ENCODE measurements at regions not wholly inside any gene's neighbourhood (a gene's known extent, or its start where the extent isn't known, plus 50 kb on each side); places are given as distances from the start of the nearest gene placed in this dataset.

- no peak for DNase-seq
These were observed 309.2 kb downstream of the QKI start for GRCh38 chr6:163723759-163724158.

- no peak for DNase-seq
These were observed 307.6 kb downstream of the QKI start for GRCh38 chr6:163721922-163722692.

DNA sequence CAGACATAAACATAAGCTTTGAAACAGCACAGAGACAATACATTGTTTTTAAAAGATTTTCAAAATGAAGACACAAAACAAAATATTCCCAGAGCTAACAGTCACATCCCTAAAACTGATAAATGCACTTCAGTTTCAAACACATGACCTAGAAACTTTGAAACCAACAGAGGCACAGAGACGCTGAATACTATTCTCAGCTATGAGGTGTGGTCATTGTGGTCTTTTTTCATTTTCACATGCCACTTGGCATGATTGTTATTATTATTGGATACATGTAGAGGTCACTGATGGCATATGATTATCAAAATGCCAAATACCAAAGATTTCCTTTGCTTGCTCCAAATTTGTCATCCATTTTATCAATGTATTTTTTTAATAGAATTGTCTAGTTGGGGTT is 306.9 kb downstream of the QKI start:
- DNase-seq, result no peak

GRCh38 chr6:163720460-163721235 is 306.1 kb downstream of the QKI start:
- DNase-seq, result no peak

DNA sequence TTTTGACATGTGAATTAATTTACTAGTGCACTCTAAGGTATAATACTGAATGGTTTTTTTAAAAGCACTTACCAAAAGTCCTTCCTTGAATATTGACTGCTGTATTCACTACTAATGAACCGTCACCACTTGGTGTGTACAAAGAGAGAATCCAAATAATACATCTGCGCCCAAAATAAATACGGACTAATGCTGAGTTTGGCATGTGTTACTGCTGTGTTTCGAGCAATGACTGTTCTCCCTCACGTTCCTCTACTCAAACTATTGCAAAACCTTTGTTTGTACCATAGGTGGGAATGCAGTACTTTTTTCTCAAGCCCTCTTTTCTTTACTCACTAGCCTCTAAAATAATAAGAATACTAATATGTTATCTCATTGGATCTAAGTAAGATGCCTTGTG is 305.5 kb downstream of the QKI start:
- no peak for DNase-seq

GRCh38 chr6:163719028-163719742 is 304.7 kb downstream of the QKI start:
- DNase-seq, result no peak

DNA sequence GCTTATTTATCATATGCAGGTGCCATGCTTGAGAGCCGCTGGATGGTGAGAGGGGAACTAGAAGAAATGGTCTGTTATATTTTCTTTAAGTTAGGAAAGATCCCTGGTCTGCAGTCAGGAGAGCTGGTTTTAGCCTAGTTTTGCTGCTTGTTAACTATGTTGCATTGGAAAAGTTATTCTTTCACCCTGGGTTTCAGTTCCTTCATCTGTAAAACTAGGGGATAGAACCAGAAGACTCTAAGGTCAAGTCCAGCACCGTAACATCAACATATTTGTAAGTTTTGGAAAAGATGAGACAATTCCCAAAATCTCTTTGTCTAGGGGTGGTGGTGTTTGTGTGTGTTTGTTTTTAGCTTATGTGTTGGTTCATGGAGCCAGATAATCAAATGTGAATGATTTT is 304.0 kb downstream of the QKI start:
- DNase-seq, result no peak

DNA sequence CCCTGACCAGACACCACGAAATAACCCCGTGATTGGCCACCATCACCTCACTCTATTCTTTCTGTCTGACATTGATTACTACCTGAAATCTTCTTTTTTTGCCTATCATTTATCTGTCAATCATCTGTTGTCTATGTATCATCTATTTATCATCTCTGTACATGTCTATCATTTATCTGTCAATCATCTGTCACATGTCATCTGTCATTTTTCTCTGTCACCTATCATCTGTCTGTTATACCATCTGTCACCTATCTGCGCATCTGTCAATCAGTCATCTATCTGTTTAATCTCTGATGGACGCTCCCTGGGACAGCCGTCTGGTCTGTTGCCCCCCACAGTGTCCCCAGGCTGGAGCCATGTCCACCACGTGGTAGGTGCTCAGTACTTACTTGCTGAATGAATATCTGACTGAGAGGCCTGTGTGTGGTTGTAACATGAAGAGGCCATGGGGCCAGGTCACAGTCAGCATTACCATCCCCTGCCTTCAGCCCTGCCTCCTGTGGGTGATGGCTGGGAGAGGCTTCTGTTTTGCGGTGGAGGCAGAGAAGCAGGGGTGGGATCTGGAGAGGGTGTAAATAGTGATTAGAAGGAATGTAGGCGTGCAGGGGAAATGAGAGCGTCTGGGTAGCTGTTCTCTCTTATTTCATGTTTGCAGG is 302.7 kb downstream of the QKI start:
- DNase-seq, result no peak

DNA sequence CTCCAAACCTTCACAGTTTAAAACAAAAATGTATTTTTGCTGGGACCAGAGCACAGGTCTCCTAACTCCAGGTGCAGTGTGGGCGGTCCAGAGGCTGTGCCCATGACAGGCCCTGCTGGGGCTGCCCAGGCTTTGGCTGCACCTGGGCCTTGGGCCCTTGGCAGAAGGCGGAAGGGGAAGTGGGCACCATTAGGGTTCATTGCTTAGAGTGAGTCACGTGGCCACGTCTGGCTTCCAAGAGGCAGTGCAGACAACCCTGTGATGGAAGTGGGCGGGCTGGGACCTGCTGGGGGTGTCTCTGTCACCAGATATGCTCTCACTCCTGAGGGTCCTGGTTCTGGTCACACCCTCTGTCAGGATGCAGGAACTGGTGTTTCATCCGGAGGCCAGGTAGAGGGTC is 302.2 kb downstream of the QKI start:
- DNase-seq, result no peak

- DNase-seq, result no peak
These were observed 301.3 kb downstream of the QKI start for GRCh38 chr6:163715846-163716245.

GRCh38 chr6:163714179-163714578 is 299.7 kb downstream of the QKI start:
- no peak for DNase-seq

DNA sequence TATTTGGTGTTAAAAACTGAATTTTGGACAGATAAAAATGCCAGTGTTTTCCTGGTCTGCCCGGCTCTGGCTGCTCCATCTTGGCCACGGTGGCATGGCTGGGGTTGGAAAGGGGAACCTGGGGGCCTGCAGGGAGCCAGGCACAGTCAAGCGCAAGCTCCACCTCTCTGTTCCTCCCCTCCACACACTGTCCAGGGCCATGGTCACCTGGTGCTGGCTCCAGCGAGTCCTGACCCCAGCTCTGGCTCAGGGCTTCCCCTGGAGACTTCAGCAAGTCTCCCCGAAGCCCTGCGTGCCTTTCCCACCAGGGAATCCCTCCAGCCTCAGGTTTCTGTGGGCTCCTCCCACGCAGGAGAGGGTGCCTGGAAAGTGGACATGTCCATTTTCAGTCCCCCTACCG is 298.5 kb downstream of the QKI start:
- DNase-seq, result no peak

GRCh38 chr6:163712566-163712961 is 298.0 kb downstream of the QKI start:
- DNase-seq, result no peak

DNA sequence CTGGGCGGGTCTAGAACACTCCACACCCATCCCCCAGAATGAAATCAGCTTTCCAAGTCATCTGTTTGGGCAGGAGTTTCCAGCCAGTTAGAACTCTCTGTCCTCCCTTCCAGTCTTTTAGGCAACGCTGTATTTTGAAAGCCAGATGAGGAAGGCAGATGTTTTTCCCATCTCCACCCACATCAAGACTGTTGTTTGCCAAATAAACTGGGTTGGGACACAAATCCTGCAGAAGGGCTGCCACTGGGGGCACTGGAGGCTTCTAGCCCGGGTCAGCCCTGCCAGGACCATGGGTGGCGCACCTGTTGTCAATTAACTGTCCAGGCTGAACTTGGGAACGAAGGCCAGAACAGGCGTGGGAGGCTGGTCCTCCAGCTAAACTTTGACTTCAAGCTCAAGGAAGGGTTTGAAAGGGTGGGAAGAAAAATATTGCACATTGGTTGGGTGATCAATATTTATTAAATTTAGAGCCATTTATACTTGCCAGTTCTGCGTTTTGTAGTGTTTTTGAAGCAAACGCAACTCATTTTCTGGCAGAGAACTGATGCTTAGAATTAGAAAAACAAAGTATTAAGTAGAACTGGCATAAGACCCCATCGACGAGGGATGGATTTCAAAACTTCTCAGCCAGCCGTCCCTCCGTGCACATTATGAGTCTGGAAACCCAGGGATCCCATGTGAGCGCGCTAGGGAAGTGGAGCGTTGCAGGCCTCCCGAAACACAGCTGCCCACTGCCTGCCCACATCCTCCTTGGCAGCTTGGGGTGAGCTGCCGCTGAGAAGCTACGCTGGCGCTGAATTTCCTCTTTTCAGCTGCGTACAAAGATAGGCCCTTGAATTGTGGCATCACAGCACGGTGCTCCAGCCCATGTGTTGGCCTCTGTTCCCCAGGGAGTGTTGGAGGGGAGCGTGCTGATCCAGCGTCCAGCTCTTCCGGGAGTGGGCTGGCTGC is 297.4 kb downstream of the QKI start:
- DNase-seq, result no peak

DNA sequence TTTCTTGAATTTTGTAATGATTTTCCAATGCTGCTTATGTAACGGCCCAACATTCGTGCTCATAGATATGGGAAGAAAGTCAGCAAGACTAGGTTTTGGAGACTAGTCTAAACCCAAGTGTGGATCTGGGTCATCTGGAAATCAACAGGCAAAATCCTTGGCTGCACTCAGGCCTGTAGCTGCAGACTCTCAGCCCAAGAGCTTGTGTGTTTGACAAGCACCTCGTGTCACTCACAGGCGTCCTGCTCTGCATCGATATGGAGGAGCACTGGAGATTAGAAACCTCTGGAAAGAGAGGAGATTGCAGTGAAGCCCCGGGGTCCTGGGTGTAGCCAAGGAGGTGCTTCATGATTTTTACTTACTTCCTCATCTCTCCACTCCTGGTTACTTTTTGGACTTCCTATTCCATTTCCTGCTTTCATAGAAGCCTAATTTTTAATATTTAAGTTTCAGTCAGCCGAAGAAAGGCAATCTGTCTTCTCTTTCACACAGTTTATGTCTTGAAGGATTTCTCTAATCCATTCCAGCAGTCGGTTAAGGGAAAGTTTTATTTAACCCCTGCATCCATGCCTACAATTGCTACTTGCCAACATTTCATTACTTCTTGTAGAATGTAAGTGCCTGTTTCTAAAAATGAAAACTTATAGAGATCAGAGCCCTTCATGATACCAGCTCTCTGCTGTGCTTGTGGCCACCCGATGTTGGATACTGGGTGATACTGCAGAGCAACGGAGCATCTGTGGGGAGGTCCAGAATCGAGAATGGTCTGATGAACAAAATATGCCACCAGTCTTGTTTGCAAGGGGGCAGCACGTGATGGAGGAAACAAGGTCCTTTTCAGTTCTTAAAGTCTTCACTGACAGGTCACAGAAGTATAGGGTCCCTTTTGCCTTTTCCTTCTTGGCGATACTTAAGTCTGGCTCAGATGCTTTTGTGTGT is 296.3 kb downstream of the QKI start:
- DNase-seq, result no peak

DNA sequence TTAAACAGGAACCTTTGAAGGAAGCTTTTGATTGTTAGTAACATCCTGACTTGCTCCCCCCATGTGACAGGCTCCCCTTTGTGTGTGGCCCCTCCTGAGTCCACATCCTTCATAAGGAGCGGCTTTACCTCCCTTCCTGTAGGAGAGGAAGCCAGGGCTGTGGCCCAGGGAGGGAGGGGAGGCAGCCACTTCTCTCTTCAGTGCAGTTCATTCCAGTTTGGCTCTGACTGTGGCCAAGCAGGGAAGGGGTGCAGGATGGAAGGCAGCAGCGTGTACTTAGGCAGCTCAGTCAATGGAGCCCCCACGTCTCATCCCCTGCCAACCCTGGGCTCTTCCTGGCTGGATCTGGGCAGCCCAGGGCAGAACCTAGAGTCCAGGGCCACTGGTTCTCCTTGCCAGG is 295.2 kb downstream of the QKI start:
- DNase-seq, result no peak

DNA sequence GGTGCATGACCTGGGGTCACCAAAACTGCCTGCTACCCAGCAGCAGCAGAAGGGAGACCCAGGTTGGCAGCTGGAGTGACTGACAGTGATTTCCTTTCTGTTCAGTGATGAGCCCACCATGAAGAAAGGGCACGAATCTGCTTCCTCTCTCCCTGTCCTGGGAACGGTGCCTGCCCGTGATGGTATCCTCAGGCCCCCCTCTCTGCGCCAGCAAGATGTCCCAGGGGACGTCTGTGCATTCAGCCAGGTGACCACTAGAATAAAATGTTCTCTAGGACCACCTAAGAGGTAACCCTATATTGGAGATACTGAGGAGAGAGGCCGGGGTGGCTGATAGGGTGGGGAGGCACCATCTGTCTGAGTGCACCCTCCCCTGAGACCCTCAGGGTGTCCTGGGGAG is 294.7 kb downstream of the QKI start:
- DNase-seq, result no peak

DNA sequence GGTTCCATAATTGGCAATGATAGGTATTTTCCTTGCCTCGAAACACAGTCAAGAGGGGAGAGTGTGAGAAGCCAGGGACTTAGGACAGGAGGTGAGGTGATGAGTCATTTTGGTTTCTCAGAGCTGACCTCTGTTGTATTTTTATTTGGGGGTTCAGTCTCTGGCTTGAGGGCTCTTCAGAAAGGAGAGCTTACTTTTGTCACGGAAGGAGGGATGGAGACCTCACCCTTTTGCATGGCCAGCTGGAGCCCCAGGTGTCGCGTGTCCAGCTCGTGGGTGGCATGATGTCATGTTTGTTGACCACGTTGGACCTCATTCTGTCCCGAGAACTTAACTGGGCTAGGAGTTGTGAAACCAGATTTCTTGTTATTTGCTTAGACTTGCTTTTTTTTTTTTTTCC is 293.9 kb downstream of the QKI start:
- no peak for DNase-seq

- DNase-seq, result no peak
These were observed 293.2 kb downstream of the QKI start for GRCh38 chr6:163707387-163708355.
